HCT116 (cell line): ENCODE measurements at regions not wholly inside any gene's neighbourhood (a gene's known extent, or its start where the extent isn't known, plus 50 kb on each side); places are given as distances from the start of the nearest gene placed in this dataset.

Source experiments
- SP1 ChIP-seq: IDR thresholded peaks from 2 replicates; pipeline ENCODE4 v1.6.1; 2012; ENCODE audit warnings: low read depth
- ZNF274 ChIP-seq: fragments of 200-500 bp; sonication (Bioruptor generic); IDR thresholded peaks from 2 replicates; pipeline ENCODE4 v1.6.1; 2014; ENCODE audit warnings: mild to moderate bottlenecking, low read depth, low read length, inconsistent platforms
- TF ChIP-seq, protein P1 (sequence below), 3 experiments: fragments of 200-600 bp in 1 of 3; sonication (generic) in 1 of 3; IDR thresholded peaks in 2 of 3; conservative IDR thresholded peaks in 1 of 3; 2 replicates each; pipeline ENCODE4 v1.5.1; 2012 to 2017; ENCODE audit warnings: low read depth in 2 of 3, low read length in 2 of 3, antibody characterized with exemption in 1 of 3, borderline replicate concordance in 1 of 3, control low read depth in 1 of 3, mild to moderate bottlenecking in 1 of 3, mixed read lengths in 1 of 3, mixed run types in 1 of 3, moderate library complexity in 1 of 3; ENCODE audit not compliant: insufficient read depth in 1 of 3

DNA sequence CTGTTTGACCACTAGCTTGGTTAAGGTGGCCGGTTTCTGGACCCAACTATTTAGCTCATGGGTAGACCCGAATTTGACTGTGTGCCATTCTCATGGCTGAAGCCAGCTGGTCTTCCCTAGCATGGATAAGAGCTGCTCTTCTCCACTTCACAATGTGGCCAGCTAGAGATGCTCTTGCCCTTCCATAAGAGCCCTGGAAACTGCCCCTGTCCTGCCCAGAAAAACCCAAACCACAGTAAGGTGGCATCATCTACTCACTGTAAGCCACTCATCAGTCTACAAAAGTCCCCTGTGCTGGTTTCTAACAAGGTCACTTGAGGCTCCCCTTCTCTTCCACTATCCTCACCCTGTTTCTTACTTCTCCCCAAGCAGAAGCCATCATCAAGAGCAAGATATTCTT, 165.1 kb downstream of the HS3ST2 start:
- TF ChIP-seq SP1 (no peak), ZNF274 (no peak)
- TF ChIP-seq, protein P1, sequence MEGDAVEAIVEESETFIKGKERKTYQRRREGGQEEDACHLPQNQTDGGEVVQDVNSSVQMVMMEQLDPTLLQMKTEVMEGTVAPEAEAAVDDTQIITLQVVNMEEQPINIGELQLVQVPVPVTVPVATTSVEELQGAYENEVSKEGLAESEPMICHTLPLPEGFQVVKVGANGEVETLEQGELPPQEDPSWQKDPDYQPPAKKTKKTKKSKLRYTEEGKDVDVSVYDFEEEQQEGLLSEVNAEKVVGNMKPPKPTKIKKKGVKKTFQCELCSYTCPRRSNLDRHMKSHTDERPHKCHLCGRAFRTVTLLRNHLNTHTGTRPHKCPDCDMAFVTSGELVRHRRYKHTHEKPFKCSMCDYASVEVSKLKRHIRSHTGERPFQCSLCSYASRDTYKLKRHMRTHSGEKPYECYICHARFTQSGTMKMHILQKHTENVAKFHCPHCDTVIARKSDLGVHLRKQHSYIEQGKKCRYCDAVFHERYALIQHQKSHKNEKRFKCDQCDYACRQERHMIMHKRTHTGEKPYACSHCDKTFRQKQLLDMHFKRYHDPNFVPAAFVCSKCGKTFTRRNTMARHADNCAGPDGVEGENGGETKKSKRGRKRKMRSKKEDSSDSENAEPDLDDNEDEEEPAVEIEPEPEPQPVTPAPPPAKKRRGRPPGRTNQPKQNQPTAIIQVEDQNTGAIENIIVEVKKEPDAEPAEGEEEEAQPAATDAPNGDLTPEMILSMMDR (IDR thresholded peaks at IDR 0.05 in 2 of 3, conservative IDR thresholded peaks at IDR 0.05 in 1 of 3; ENCODE audit: borderline replicate concordance in 1 of 3, insufficient read depth in 1 of 3, low read depth in 2 of 3, low read length in 2 of 3) = no peak
